Left ventricle myocardium inferior (tissue), 1 donor: ENCODE measurements at regions not wholly inside any gene's neighbourhood (a gene's known extent, or its start where the extent isn't known, plus 50 kb on each side); places are given as distances from the start of the nearest gene placed in this dataset.

Source experiments
- DNase-seq: peaks from one replicate; pipeline ENCODE4 v3.0.0-alpha.2; 2020
- H3K27ac ChIP-seq: fragments of 200-600 bp; replicated peaks from 2 replicates; pipeline ENCODE4 v1.8.0; 2021
- H3K27me3 ChIP-seq: fragments of 200-600 bp; 2 replicates; pipeline ENCODE4 v1.8.0; 2021; ENCODE audit warnings: low read depth
- H3K36me3 ChIP-seq: fragments of 200-600 bp; 2 replicates; pipeline ENCODE4 v1.8.0; 2021
- H3K4me1 ChIP-seq: fragments of 200-600 bp; 2 replicates; pipeline ENCODE4 v1.8.0; 2021
- H3K4me3 ChIP-seq: fragments of 200-600 bp; 2 replicates; pipeline ENCODE4 v1.8.0; 2021; ENCODE audit warnings: mild to moderate bottlenecking, moderate library complexity
- H3K9me3 ChIP-seq: fragments of 200-600 bp; replicated peaks from 2 replicates; pipeline ENCODE4 v1.8.0; 2021
- CTCF ChIP-seq: fragments of 200-600 bp; IDR thresholded peaks from 2 replicates; pipeline ENCODE4 v1.8.0; 2021; ENCODE audit warnings: antibody characterized with exemption, mild to moderate bottlenecking, borderline replicate concordance
- intact Hi-C: fragments of 100-400 bp; cut with micrococcal nuclease; formaldehyde crosslinking; loops from one replicate; pipeline ENCODE4 v1.11.0; 2022
- donor health status: DM: no; HTN: yes; CAD: no; lungs with severe emphysema.

- H3K36me3 ChIP-seq: no peaks in the 10 kb centered on the region
- intact Hi-C loops: no loop called here
- H3K4me3 ChIP-seq: no peak overlapping the region
- H3K27ac ChIP-seq: no peak overlapping the region
- no peak for DNase-seq
- no peaks in the 10 kb centered on the region for H3K27me3 ChIP-seq
- no peaks in the 10 kb centered on the region for H3K9me3 ChIP-seq
- no peaks in the 10 kb centered on the region for H3K4me1 ChIP-seq
- no peak for TF ChIP-seq CTCF
Observed at GRCh38 chr2:14712111-14712510, 79.6 kb downstream of the LRATD1 start.

- TF ChIP-seq CTCF: no peak
- no peaks in the 10 kb centered on the region for H3K4me1 ChIP-seq
- no peak overlapping the region for H3K27ac ChIP-seq
- no peaks in the 10 kb centered on the region for H3K27me3 ChIP-seq
- no peaks in the 10 kb centered on the region for H3K9me3 ChIP-seq
- H3K4me3 ChIP-seq: no peak overlapping the region
- no peak for DNase-seq
- H3K36me3 ChIP-seq: no peaks in the 10 kb centered on the region
- intact Hi-C loops: no loop called here
Observed at GRCh38 chr2:14713248-14713647, 80.7 kb downstream of the LRATD1 start.

- H3K9me3 ChIP-seq: no peaks in the 10 kb centered on the region
- H3K36me3 ChIP-seq: no peaks in the 10 kb centered on the region
- H3K4me1 ChIP-seq: no peaks in the 10 kb centered on the region
- intact Hi-C loops: no loop called here
- no peaks in the 10 kb centered on the region for H3K27me3 ChIP-seq
- no peak overlapping the region for H3K4me3 ChIP-seq
- TF ChIP-seq CTCF: no peak
- DNase-seq: no peak
- no peak overlapping the region for H3K27ac ChIP-seq
Observed at GRCh38 chr2:14715600-14715999, 83.1 kb downstream of the LRATD1 start.

- no peak for DNase-seq
- no peaks in the 10 kb centered on the region for H3K4me1 ChIP-seq
- no peaks in the 10 kb centered on the region for H3K9me3 ChIP-seq
- H3K4me3 ChIP-seq: no peak overlapping the region
- no peaks in the 10 kb centered on the region for H3K27me3 ChIP-seq
- no peak overlapping the region for H3K27ac ChIP-seq
- no peaks in the 10 kb centered on the region for H3K36me3 ChIP-seq
- TF ChIP-seq CTCF: no peak
- intact Hi-C loops: no loop called here
Observed at GRCh38 chr2:14716319-14716718, 83.8 kb downstream of the LRATD1 start.

- no peak for TF ChIP-seq CTCF
- DNase-seq: no peak
- H3K4me1 ChIP-seq: no peaks in the 10 kb centered on the region
- H3K4me3 ChIP-seq: no peak overlapping the region
- intact Hi-C loops: no loop called here
- no peaks in the 10 kb centered on the region for H3K27me3 ChIP-seq
- no peaks in the 10 kb centered on the region for H3K9me3 ChIP-seq
- no peaks in the 10 kb centered on the region for H3K36me3 ChIP-seq
- H3K27ac ChIP-seq: no peak overlapping the region
Observed at GRCh38 chr2:14717131-14717530, 84.6 kb downstream of the LRATD1 start.

- H3K4me1 ChIP-seq: no peaks in the 10 kb centered on the region
- no peaks in the 10 kb centered on the region for H3K36me3 ChIP-seq
- H3K27ac ChIP-seq: no peak overlapping the region
- no peak for TF ChIP-seq CTCF
- H3K9me3 ChIP-seq: no peaks in the 10 kb centered on the region
- intact Hi-C loops: no loop called here
- H3K27me3 ChIP-seq: no peaks in the 10 kb centered on the region
- DNase-seq: no peak
- no peak overlapping the region for H3K4me3 ChIP-seq
Observed at GRCh38 chr2:14720319-14720718, 87.8 kb downstream of the LRATD1 start.
